IgD-negative memory B cell (primary cell): ENCODE measurements at regions not wholly inside any gene's neighbourhood (a gene's known extent, or its start where the extent isn't known, plus 50 kb on each side); places are given as distances from the start of the nearest gene placed in this dataset.

Source experiments
- H3K27ac Mint-ChIP-seq, 3 donors: one replicate each; pipeline ENCODE4 v1.8.0; 2020 to 2022; ENCODE audit warnings: mild to moderate bottlenecking in 3 of 3, mixed read lengths in 3 of 3, moderate library complexity in 1 of 3
- H3K27me3 Mint-ChIP-seq: one replicate; pipeline ENCODE4 v1.8.0; 2021; ENCODE audit warnings: mixed read lengths
- H3K36me3 Mint-ChIP-seq: one replicate; pipeline ENCODE4 v1.8.0; 2020; ENCODE audit warnings: mild to moderate bottlenecking, mixed read lengths
- H3K4me1 Mint-ChIP-seq, 3 donors: one replicate each; pipeline ENCODE4 v1.8.0; 2020 to 2022; ENCODE audit warnings: mixed read lengths in 3 of 3, mild to moderate bottlenecking in 1 of 3
- H3K4me3 Mint-ChIP-seq, 4 donors: one replicate each; pipeline ENCODE4 v1.8.0; 2020 to 2022; ENCODE audit warnings: mild to moderate bottlenecking in 4 of 4, mixed read lengths in 4 of 4, moderate library complexity in 3 of 4
- H3K9me3 Mint-ChIP-seq, 3 donors: one replicate each; pipeline ENCODE4 v1.8.0; 2020 to 2021; ENCODE audit warnings: mixed read lengths in 3 of 3, mild to moderate bottlenecking in 1 of 3

GRCh38 chr13:22447132-22447886 lies 733.5 kb upstream of the SGCG start:
- peaks cover 2% of the 10 kb centered on the region for H3K36me3 Mint-ChIP-seq
- H3K4me1 Mint-ChIP-seq, result no peaks in the 10 kb centered on the region
- no peaks in the 10 kb centered on the region for H3K27me3 Mint-ChIP-seq
- H3K9me3 Mint-ChIP-seq, result peaks cover 0 to 5% (median 0%) of the 10 kb centered on the region in 3 donors
- H3K27ac Mint-ChIP-seq, result no peak overlapping the region
- no peak overlapping the region for H3K4me3 Mint-ChIP-seq

GRCh38 chr13:22449251-22449650 lies 731.5 kb upstream of the SGCG start:
- Mint-ChIP-seq H3K36me3 (peaks cover 2% of the 10 kb centered on the region), H3K9me3 (no peaks in the 10 kb centered on the region), H3K27ac (no peak overlapping the region), H3K4me3 (no peak overlapping the region), H3K4me1 (no peaks in the 10 kb centered on the region), H3K27me3 (no peaks in the 10 kb centered on the region)

DNA sequence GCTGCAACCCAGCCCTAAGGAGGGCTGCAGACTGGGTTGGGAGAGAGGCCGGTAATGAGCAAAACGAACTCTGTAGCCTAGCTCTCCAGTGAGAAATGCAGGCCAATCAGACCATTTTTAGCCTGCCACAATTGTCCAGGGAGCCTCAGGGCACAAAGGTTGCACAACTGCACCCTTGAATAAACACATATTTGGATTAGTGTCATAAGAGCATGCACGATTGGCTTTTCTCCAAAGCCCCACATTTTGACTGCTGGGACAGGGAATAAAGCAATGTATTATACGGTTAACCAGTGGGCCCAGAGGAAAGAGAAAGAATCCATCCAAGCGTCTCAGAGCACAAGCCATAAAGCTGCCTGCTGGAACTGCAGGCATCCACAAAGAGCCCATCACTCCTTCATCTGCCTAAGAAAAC lies 729.4 kb upstream of the SGCG start:
- Mint-ChIP-seq H3K9me3 (no peaks in the 10 kb centered on the region), H3K27me3 (no peaks in the 10 kb centered on the region), H3K27ac (no peak overlapping the region), H3K4me3 (no peak overlapping the region), H3K36me3 (peaks cover 2% of the 10 kb centered on the region), H3K4me1 (no peaks in the 10 kb centered on the region)

DNA sequence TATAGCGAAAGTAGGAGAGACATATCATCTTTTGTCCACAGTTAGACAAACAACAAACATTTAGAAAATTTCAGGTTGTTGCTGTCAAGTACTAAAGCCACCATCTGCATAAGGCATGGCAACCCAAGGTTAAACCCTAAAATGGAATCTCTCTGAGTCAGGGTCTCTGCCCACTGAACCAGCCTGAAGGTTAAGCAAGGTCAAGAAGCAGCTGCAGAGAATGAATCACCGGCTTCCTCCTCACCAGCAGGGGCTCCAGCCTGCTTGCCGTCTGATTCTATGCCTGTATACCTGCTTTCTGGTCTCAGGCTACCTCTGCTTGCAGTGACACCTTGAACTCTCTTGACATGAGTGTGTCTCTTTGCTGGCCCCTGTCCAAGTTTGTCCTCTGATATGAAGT lies 726.2 kb upstream of the SGCG start:
- Mint-ChIP-seq H3K27me3 (no peaks in the 10 kb centered on the region), H3K4me3 (no peak overlapping the region), H3K4me1 (no peaks in the 10 kb centered on the region), H3K9me3 (no peaks in the 10 kb centered on the region), H3K27ac (no peak overlapping the region), H3K36me3 (no peaks in the 10 kb centered on the region)

- no peaks in the 10 kb centered on the region for H3K9me3 Mint-ChIP-seq
- H3K4me1 Mint-ChIP-seq, result no peaks in the 10 kb centered on the region
- no peaks in the 10 kb centered on the region for H3K36me3 Mint-ChIP-seq
- H3K4me3 Mint-ChIP-seq, result no peak overlapping the region
- H3K27ac Mint-ChIP-seq, result no peak overlapping the region
- no peaks in the 10 kb centered on the region for H3K27me3 Mint-ChIP-seq
Measured at GRCh38 chr13:22455036-22455435, 725.7 kb upstream of the SGCG start.

GRCh38 chr13:22461854-22462490 lies 718.8 kb upstream of the SGCG start:
- Mint-ChIP-seq H3K27me3 (no peaks in the 10 kb centered on the region), H3K36me3 (no peaks in the 10 kb centered on the region), H3K4me3 (no peak overlapping the region), H3K9me3 (no peaks in the 10 kb centered on the region), H3K4me1 (peaks cover 0 to 3% (median 3%) of the 10 kb centered on the region in 3 donors), H3K27ac (no peak overlapping the region)

GRCh38 chr13:22463089-22463488 lies 717.7 kb upstream of the SGCG start:
- no peaks in the 10 kb centered on the region for H3K36me3 Mint-ChIP-seq
- H3K4me3 Mint-ChIP-seq, result no peak overlapping the region
- H3K27me3 Mint-ChIP-seq, result no peaks in the 10 kb centered on the region

GRCh38 chr13:22468045-22468444 lies 712.7 kb upstream of the SGCG start:
- Mint-ChIP-seq H3K4me3 (no peak overlapping the region), H3K4me1 (no peaks in the 10 kb centered on the region), H3K27ac (no peak overlapping the region), H3K27me3 (no peaks in the 10 kb centered on the region), H3K36me3 (peaks cover 1% of the 10 kb centered on the region), H3K9me3 (peaks cover 0 to 2% (median 0%) of the 10 kb centered on the region in 3 donors)

More at GRCh38 chr13:22463089-22463488, 717.7 kb upstream of the SGCG start:
- no peaks in the 10 kb centered on the region for H3K9me3 Mint-ChIP-seq
- peaks cover 0 to 3% (median 3%) of the 10 kb centered on the region in 3 donors for H3K4me1 Mint-ChIP-seq
- H3K27ac Mint-ChIP-seq, result no peak overlapping the region

DNA sequence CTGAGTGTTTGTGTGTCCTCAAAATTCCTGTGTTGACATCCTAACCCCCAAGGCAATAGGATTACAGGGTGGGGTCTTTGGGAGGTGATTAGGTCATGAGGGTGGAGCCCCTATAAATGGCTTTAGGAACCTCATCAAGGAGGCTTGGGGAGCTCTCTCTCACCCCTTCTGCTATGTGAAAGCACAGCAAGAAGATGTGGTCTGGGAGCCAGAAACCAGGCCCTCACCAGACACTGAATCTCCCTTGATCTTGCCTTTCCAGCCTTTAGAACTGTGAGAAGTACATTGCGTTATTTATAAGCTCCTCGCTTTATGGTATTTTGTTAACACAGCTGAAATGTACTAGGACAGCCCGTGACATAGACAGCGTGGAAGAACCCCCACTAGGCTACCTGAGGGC lies 712.0 kb upstream of the SGCG start:
- Mint-ChIP-seq H3K9me3 (peaks cover 0 to 2% (median 0%) of the 10 kb centered on the region in 3 donors), H3K4me3 (no peak overlapping the region), H3K27me3 (no peaks in the 10 kb centered on the region), H3K36me3 (peaks cover 1% of the 10 kb centered on the region), H3K4me1 (no peaks in the 10 kb centered on the region), H3K27ac (no peak overlapping the region)

DNA sequence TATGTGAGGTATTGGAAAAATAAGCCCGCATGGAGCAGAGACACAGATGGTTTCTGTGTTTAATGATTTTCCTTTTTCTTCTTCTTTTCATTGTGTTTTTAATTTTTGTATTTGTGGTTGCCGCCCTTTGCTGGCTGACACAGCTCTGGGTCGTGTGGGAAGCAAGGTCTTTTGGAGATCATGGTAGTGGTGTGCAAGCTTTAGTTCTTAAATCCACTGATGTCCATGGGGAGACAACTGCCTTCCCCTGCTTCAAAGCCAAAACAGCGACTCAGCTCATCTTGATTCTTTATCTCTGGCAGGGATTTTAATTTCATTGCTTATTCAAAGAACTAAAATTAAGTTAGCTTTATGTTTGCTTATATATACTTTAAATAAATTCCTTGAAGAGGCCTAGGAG lies 711.3 kb upstream of the SGCG start:
- no peak overlapping the region for H3K4me3 Mint-ChIP-seq
- peaks cover 0 to 2% (median 0%) of the 10 kb centered on the region in 3 donors for H3K9me3 Mint-ChIP-seq
- H3K27ac Mint-ChIP-seq, result no peak overlapping the region
- H3K36me3 Mint-ChIP-seq, result peaks cover 1% of the 10 kb centered on the region
- H3K4me1 Mint-ChIP-seq, result no peaks in the 10 kb centered on the region
- H3K27me3 Mint-ChIP-seq, result no peaks in the 10 kb centered on the region

- Mint-ChIP-seq H3K36me3 (peaks cover 1% of the 10 kb centered on the region), H3K9me3 (peaks cover 0 to 2% (median 0%) of the 10 kb centered on the region in 3 donors), H3K27ac (no peak overlapping the region), H3K27me3 (no peaks in the 10 kb centered on the region), H3K4me1 (no peaks in the 10 kb centered on the region), H3K4me3 (no peak overlapping the region)
Measured at GRCh38 chr13:22470075-22470474, 710.7 kb upstream of the SGCG start.

DNA sequence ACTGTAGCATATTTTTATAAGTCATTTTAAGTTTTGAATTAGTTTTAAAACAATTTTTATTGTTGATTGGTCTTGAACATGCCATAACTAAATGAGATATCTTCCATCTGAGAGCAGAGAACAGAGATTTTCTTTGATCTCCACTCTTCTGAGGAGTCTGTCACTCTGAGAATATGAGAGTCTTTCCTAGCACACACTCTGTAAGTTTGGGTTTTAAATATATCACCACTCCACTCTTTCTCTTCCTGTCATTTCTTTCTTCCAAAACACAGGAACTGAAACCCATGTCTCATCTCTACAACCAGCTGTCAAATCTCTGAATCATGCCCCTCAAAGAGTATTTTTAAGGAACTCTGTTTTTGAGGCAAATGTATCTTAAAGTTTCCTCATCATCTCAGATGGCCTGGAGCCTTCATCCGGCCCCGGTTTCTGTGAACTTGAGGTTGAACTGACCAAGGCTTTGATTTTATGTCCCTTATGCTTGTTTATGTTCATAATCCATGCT lies 698.2 kb upstream of the SGCG start:
- Mint-ChIP-seq H3K9me3 (peaks cover 0 to 6% (median 2%) of the 10 kb centered on the region in 3 donors), H3K36me3 (peaks cover 2% of the 10 kb centered on the region), H3K4me1 (no peaks in the 10 kb centered on the region), H3K27me3 (no peaks in the 10 kb centered on the region), H3K4me3 (no peak overlapping the region), H3K27ac (no peak overlapping the region)

GRCh38 chr13:22483276-22483675 lies 697.5 kb upstream of the SGCG start:
- H3K27ac Mint-ChIP-seq, result no peak overlapping the region
- H3K27me3 Mint-ChIP-seq, result no peaks in the 10 kb centered on the region
- H3K9me3 Mint-ChIP-seq, result peaks cover 0 to 6% (median 2%) of the 10 kb centered on the region in 3 donors
- H3K4me1 Mint-ChIP-seq, result no peaks in the 10 kb centered on the region
- no peak overlapping the region for H3K4me3 Mint-ChIP-seq
- H3K36me3 Mint-ChIP-seq, result peaks cover 2% of the 10 kb centered on the region

- Mint-ChIP-seq H3K27ac (no peak overlapping the region), H3K4me1 (no peaks in the 10 kb centered on the region), H3K36me3 (peaks cover 2% of the 10 kb centered on the region), H3K27me3 (no peaks in the 10 kb centered on the region), H3K9me3 (peaks cover 0 to 6% (median 0%) of the 10 kb centered on the region in 3 donors), H3K4me3 (no peak overlapping the region)
Measured at GRCh38 chr13:22486490-22486889, 694.3 kb upstream of the SGCG start.

DNA sequence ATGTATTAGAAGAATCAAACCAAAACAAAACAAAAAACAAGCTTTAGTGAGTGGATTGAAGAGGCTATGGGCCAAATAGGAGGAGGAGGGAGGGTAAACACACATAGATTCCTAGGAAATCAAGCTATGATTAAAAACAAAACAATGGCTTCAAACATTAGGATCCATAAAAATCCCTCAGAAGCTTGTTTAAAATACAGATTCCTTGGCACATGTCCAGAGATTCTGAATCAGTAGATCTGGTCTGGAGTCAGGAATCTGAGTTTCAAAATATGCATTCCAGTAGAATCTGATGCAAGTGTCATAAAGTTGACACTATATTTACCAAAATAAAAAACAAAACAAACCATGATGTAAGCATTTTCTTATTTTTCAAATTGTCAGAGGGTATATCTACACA lies 692.8 kb upstream of the SGCG start:
- H3K27ac Mint-ChIP-seq, result no peak overlapping the region
- H3K4me3 Mint-ChIP-seq, result no peak overlapping the region
- peaks cover 0 to 6% (median under 1%) of the 10 kb centered on the region in 3 donors for H3K9me3 Mint-ChIP-seq
- H3K36me3 Mint-ChIP-seq, result no peaks in the 10 kb centered on the region
- no peaks in the 10 kb centered on the region for H3K27me3 Mint-ChIP-seq
- no peaks in the 10 kb centered on the region for H3K4me1 Mint-ChIP-seq

DNA sequence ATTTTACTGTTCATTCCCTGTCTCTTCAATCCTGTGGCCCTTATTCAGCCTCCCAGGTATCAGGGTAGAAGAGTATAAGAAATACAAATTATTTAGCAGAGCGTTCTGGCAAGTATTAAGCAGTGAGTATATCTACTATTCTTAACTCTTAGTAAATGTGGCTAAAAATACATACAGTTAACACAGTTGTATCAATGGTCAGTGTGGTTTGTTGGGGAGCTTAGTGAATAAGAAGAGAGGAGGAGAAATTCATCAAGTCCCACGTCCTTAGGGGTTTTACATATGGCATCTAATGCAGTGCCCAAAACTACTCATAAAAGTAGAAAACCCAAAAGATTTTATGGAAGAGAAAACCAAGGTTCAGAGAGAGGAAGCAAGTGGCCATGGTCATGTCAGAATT lies 691.0 kb upstream of the SGCG start:
- H3K9me3 Mint-ChIP-seq, result peaks cover 0 to 6% (median 4%) of the 10 kb centered on the region in 3 donors
- no peaks in the 10 kb centered on the region for H3K36me3 Mint-ChIP-seq
- H3K27me3 Mint-ChIP-seq, result no peaks in the 10 kb centered on the region
- no peaks in the 10 kb centered on the region for H3K4me1 Mint-ChIP-seq
- H3K27ac Mint-ChIP-seq, result no peak overlapping the region
- H3K4me3 Mint-ChIP-seq, result no peak overlapping the region
